Prostate gland (tissue), 2 donors: ENCODE measurements at regions not wholly inside any gene's neighbourhood (a gene's known extent, or its start where the extent isn't known, plus 50 kb on each side); places are given as distances from the start of the nearest gene placed in this dataset.

ENCODE experiments used
- DNase-seq: peaks from one replicate; pipeline ENCODE4 v3.0.0-alpha.2; 2019; ENCODE audit warnings: low spot score
- H3K27ac ChIP-seq, 2 donors: fragments of 200-600 bp; sonication (generic); 2 replicates each; pipeline ENCODE4 v1.5.1; 2017 to 2019
- H3K27me3 ChIP-seq: fragments of 200-600 bp; sonication (generic); replicated peaks from 2 replicates; pipeline ENCODE4 v1.5.1; 2019; ENCODE audit not compliant: insufficient read depth
- H3K36me3 ChIP-seq, 2 donors: fragments of 200-600 bp; sonication (generic); 1 replicate in 1 of 2; 2 replicates in 1 of 2; pipeline versions ENCODE4 v1.5.1 to v1.8.1; 2017 to 2019
- H3K4me1 ChIP-seq: fragments of 200-600 bp; sonication (generic); replicated peaks from 2 replicates; pipeline ENCODE4 v1.5.1; 2019
- H3K4me3 ChIP-seq, 2 donors: fragments of 200-600 bp; sonication (generic); 2 replicates each; pipeline ENCODE4 v1.5.1; 2017 to 2019
- H3K9me3 ChIP-seq: fragments of 200-600 bp; sonication (generic); 2 replicates; pipeline ENCODE4 v1.5.1; 2017
- CTCF ChIP-seq, 4 experiments: fragments of 200-600 bp in 2 of 4; fragments of 450-650 bp in 2 of 4; sonication (generic) in 2 of 4; IDR thresholded peaks; 1 replicate in 3 of 4; 2 replicates in 1 of 4; pipeline ENCODE4 v1.5.1; 2016 to 2019; ENCODE audit warnings: antibody characterized with exemption in 4 of 4, mild to moderate bottlenecking in 2 of 4, moderate library complexity in 2 of 4
- POLR2A ChIP-seq: fragments of 450-650 bp; IDR thresholded peaks from one replicate; pipeline ENCODE4 v1.6.1; 2016; ENCODE audit warnings: antibody characterized with exemption, mild to moderate bottlenecking
- POLR2AphosphoS5 ChIP-seq: sonication (generic); formaldehyde crosslinking; IDR thresholded peaks from one replicate; pipeline ENCODE4 v1.6.1; 2017; ENCODE audit warnings: antibody characterized with exemption
- WGBS: methylation state at CpG from one replicate; pipeline ENCODE4 v1.1.5; 2018; 5-methylcytosine and 5-hydroxymethylcytosine counted together
- intact Hi-C: fragments of 100-400 bp; cut with DNase I; formaldehyde crosslinking; loops from one replicate; pipeline ENCODE4 v1.14.2; 2022

- H3K9me3 ChIP-seq, result no peaks in the 10 kb centered on the region
- WGBS, result 68% methylated on average over 6 of the region's 6 CpGs
- intact Hi-C loops, result loop anchor here (10.0 kb wide), 1 partner anchor 169 kb away; no protein-coding TSS in a partner anchor
- DNase-seq, result no peak
- H3K27ac ChIP-seq, result no peak overlapping the region
- no peak overlapping the region for H3K4me3 ChIP-seq
- TF ChIP-seq CTCF (IDR thresholded peaks at IDR 0.05), result no peak
- TF ChIP-seq POLR2A, result no peak
- no peak for TF ChIP-seq POLR2AphosphoS5
- H3K4me1 ChIP-seq, result no peaks in the 10 kb centered on the region
- H3K27me3 ChIP-seq, result no peaks in the 10 kb centered on the region
- H3K36me3 ChIP-seq, result no peaks in the 10 kb centered on the region
Measured at GRCh38 chr2:236744281-236744705, 174.7 kb downstream of the ACKR3 start.

GRCh38 chr2:236744716-236745115 is 175.1 kb downstream of the ACKR3 start:
- no peak for DNase-seq
- intact Hi-C loops, result loop anchor here (10.0 kb wide), 1 partner anchor 170 kb away; no protein-coding TSS in a partner anchor
- Histone ChIP-seq H3K27ac (no peak overlapping the region), H3K9me3 (no peaks in the 10 kb centered on the region), H3K4me3 (no peak overlapping the region), H3K36me3 (no peaks in the 10 kb centered on the region), H3K27me3 (no peaks in the 10 kb centered on the region), H3K4me1 (no peaks in the 10 kb centered on the region)
- TF ChIP-seq POLR2A (no peak), POLR2AphosphoS5 (no peak), CTCF (IDR thresholded peaks at IDR 0.05) (no peak)
- 93% methylated on average over 1 of the region's 1 CpG for WGBS

- no peaks in the 10 kb centered on the region for H3K9me3 ChIP-seq
- no peak overlapping the region for H3K4me3 ChIP-seq
- WGBS, result 40% methylated on average over 5 of the region's 5 CpGs
- TF ChIP-seq CTCF (IDR thresholded peaks at IDR 0.05), result peak in 1 of 4 experiments; percentile 15
- peak; percentile 54 for TF ChIP-seq POLR2AphosphoS5
- no peak for TF ChIP-seq POLR2A
- no peaks in the 10 kb centered on the region for H3K36me3 ChIP-seq
- no peak overlapping the region for H3K27ac ChIP-seq
- H3K27me3 ChIP-seq, result no peaks in the 10 kb centered on the region
- H3K4me1 ChIP-seq, result no peaks in the 10 kb centered on the region
- DNase-seq, result peak; percentile 65
- intact Hi-C loops, result loop anchor here (10.0 kb wide), 1 partner anchor 171 kb away; no protein-coding TSS in a partner anchor
Measured at GRCh38 chr2:236745420-236746210, 176.0 kb downstream of the ACKR3 start.

GRCh38 chr2:236746833-236747232 is 177.2 kb downstream of the ACKR3 start:
- H3K9me3 ChIP-seq, result no peaks in the 10 kb centered on the region
- H3K27ac ChIP-seq, result no peak overlapping the region
- no peaks in the 10 kb centered on the region for H3K36me3 ChIP-seq
- 96% methylated on average over 11 of the region's 11 CpGs for WGBS
- no peak overlapping the region for H3K4me3 ChIP-seq
- H3K4me1 ChIP-seq, result no peaks in the 10 kb centered on the region
- intact Hi-C loops, result loop anchor here (10.0 kb wide), 1 partner anchor 172 kb away; no protein-coding TSS in a partner anchor
- no peak for DNase-seq
- TF ChIP-seq CTCF (IDR thresholded peaks at IDR 0.05) (no peak), POLR2A (no peak), POLR2AphosphoS5 (no peak)
- H3K27me3 ChIP-seq, result no peaks in the 10 kb centered on the region

GRCh38 chr2:236747426-236747825 is 177.8 kb downstream of the ACKR3 start:
- TF ChIP-seq POLR2A, result no peak
- TF ChIP-seq CTCF (IDR thresholded peaks at IDR 0.05), result no peak
- TF ChIP-seq POLR2AphosphoS5, result no peak
- Histone ChIP-seq H3K9me3 (no peaks in the 10 kb centered on the region), H3K27me3 (no peaks in the 10 kb centered on the region), H3K36me3 (no peaks in the 10 kb centered on the region), H3K27ac (no peak overlapping the region), H3K4me1 (no peaks in the 10 kb centered on the region), H3K4me3 (no peak overlapping the region)
- intact Hi-C loops, result loop anchor here (10.0 kb wide), 1 partner anchor 173 kb away; no protein-coding TSS in a partner anchor
- no peak for DNase-seq
- WGBS, result 96% methylated on average over 7 of the region's 7 CpGs
